GM23248 (cell line): ENCODE measurements at regions not wholly inside any gene's neighbourhood (a gene's known extent, or its start where the extent isn't known, plus 50 kb on each side); places are given as distances from the start of the nearest gene placed in this dataset.

Experiments
- DNase-seq: peaks from one replicate; pipeline ENCODE4 v3.0.0-alpha.2; 2015
- H2AFZ ChIP-seq: fragments of 200-600 bp; sonication (generic); 2 replicates; pipeline ENCODE4 v1.6.1; 2016; ENCODE audit warnings: antibody characterized with exemption
- H3F3A ChIP-seq: fragments of 200-600 bp; sonication (generic); 2 replicates; pipeline ENCODE4 v1.6.1; 2016; ENCODE audit warnings: mild to moderate bottlenecking, antibody characterized with exemption, mixed run types; ENCODE audit not compliant: insufficient read depth
- H3K27ac ChIP-seq: fragments of 200-600 bp; sonication (generic); 2 replicates; pipeline ENCODE4 v1.5.1; 2016; ENCODE audit warnings: mild to moderate bottlenecking
- H3K27me3 ChIP-seq: fragments of 200-600 bp; sonication (generic); replicated peaks from 2 replicates; pipeline ENCODE4 v1.6.1; 2016; ENCODE audit warnings: mild to moderate bottlenecking; ENCODE audit not compliant: insufficient read depth
- H3K36me3 ChIP-seq: fragments of 200-600 bp; sonication (generic); 2 replicates; pipeline ENCODE4 v1.6.1; 2016; ENCODE audit warnings: low read depth, mild to moderate bottlenecking
- H3K4me1 ChIP-seq: fragments of 200-600 bp; sonication (generic); 2 replicates; pipeline ENCODE4 v1.6.1; 2016; ENCODE audit warnings: mild to moderate bottlenecking; ENCODE audit not compliant: insufficient read depth
- H3K4me2 ChIP-seq: fragments of 200-600 bp; sonication (generic); one replicate; pipeline ENCODE4 v1.6.1; 2016; ENCODE audit warnings: mild to moderate bottlenecking; ENCODE audit not compliant: unreplicated experiment
- H3K4me3 ChIP-seq: fragments of 200-600 bp; sonication (generic); 2 replicates; pipeline ENCODE4 v1.5.1; 2016; ENCODE audit warnings: mild to moderate bottlenecking
- H3K79me2 ChIP-seq: fragments of 200-600 bp; sonication (generic); 2 replicates; pipeline ENCODE4 v1.6.1; 2016; ENCODE audit warnings: mild to moderate bottlenecking; ENCODE audit not compliant: insufficient read depth
- H3K9ac ChIP-seq: fragments of 200-600 bp; sonication (generic); 2 replicates; pipeline ENCODE4 v1.6.1; 2016; ENCODE audit warnings: mild to moderate bottlenecking
- H3K9me2 ChIP-seq: fragments of 200-600 bp; sonication (generic); 2 replicates; pipeline ENCODE4 v1.6.1; 2016; ENCODE audit warnings: mixed run types, mild to moderate bottlenecking, moderate library complexity; ENCODE audit not compliant: insufficient read depth
- H3K9me3 ChIP-seq: fragments of 200-600 bp; sonication (generic); one replicate; pipeline ENCODE4 v1.6.1; 2017; ENCODE audit warnings: low read depth
- H4K20me1 ChIP-seq: fragments of 200-600 bp; sonication (generic); 2 replicates; pipeline ENCODE4 v1.6.0; 2016; ENCODE audit not compliant: insufficient read depth
- EZH2 ChIP-seq: fragments of 200-600 bp; sonication (generic); IDR thresholded peaks from 2 replicates; pipeline ENCODE4 v1.6.1; 2018; ENCODE audit warnings: antibody characterized with exemption, mild to moderate bottlenecking; ENCODE audit not compliant: insufficient read depth, poor library complexity, severe bottlenecking
- EZH2phosphoT487 ChIP-seq: fragments of 200-600 bp; sonication (generic); IDR thresholded peaks from 2 replicates; pipeline ENCODE4 v1.6.1; 2018; ENCODE audit warnings: antibody characterized with exemption, moderate library complexity, mild to moderate bottlenecking, low read depth; ENCODE audit not compliant: insufficient read depth
- WGBS, 2 experiments: methylation state at CpG; one replicate each; pipeline ENCODE4 v1.1.6; 2015 to 2017; ENCODE audit warnings: low lambda C conversion rate in 2 of 2, low coverage in 1 of 2; ENCODE audit errors: missing lambda C conversion rate in 2 of 2; 5-methylcytosine and 5-hydroxymethylcytosine counted together
- in situ Hi-C: fragments of 300-500 bp; cut with MboI; formaldehyde crosslinking; loops from 2 replicates; pipeline ENCODE4 v1.15.0; 2020

GRCh38 chr9:113823421-113823820 lies 52.7 kb upstream of the ZNF618 start:
- Histone ChIP-seq H3K36me3 (no peaks in the 10 kb centered on the region), H3K9ac (no peak overlapping the region), H3K9me2 (no peaks in the 10 kb centered on the region), H3K27me3 (peaks cover 32% of the 10 kb centered on the region), H4K20me1 (no peaks in the 10 kb centered on the region), H3F3A (no peaks in the 10 kb centered on the region), H3K27ac (no peak overlapping the region), H2AFZ (no peak overlapping the region), H3K79me2 (no peaks in the 10 kb centered on the region), H3K9me3 (no peaks in the 10 kb centered on the region), H3K4me3 (no peak overlapping the region), H3K4me1 (no peaks in the 10 kb centered on the region), H3K4me2 (no peak overlapping the region)
- in situ Hi-C loops: no loop called here
- WGBS, 2 experiments: 43 to 62% methylated on average over 1 of the region's 1 CpG
- DNase-seq: no peak
- TF ChIP-seq EZH2phosphoT487 (no peak), EZH2 (no peak)
